ENCODE measurements at regions not wholly inside any gene's neighbourhood (a gene's known extent, or its start where the extent isn't known, plus 50 kb on each side); places are given as distances from the start of the nearest gene placed in this dataset.

GRCh38 chr11:26102325-26102724 is 229.6 kb upstream of the ANO3 start:
- H3K27me3 ChIP-seq (ENCODE audit: control insufficient read depth, insufficient read depth, low read length), result no peaks in the 10 kb centered on the region
- intact Hi-C loops (cut with micrococcal nuclease; ENCODE audit: unreplicated experiment) (no loop called here), in situ Hi-C loops (cut with HindIII; ENCODE audit: low pct_unique_long_range_greater_than_20kb, low sequenced_read_pairs) (no loop called here)
- TF ChIP-seq CTCF (IDR thresholded peaks at IDR 0.05) (no peak), SIN3A (IDR thresholded peaks at IDR 0.05; ENCODE audit: borderline replicate concordance, insufficient read depth, low read depth, low read length) (no peak), TCF7L2 (IDR thresholded peaks at IDR 0.05; ENCODE audit: low read depth, low read length) (no peak), REST (IDR thresholded peaks at IDR 0.05; ENCODE audit: insufficient read depth in 1 of 2, low read depth in 2 of 2, low read length in 1 of 2) (no peak), POLR2AphosphoS5 (IDR thresholded peaks at IDR 0.05; ENCODE audit: low read depth, low read length) (no peak)
- no peaks in the 10 kb centered on the region for H3K4me1 ChIP-seq (ENCODE audit: control insufficient read depth, insufficient read depth, low read length)
- no TSS peak for BruUV-seq (replicated peaks)
- no peak overlapping the region for H3K4me3 ChIP-seq (ENCODE audit: low read depth in 2 of 2, low read length in 2 of 2)
- ChIA-PET CTCF (no interaction called here), POLR2A (no interaction called here)
- H3K36me3 ChIP-seq (ENCODE audit: control insufficient read depth, insufficient read depth, low read length), result no peaks in the 10 kb centered on the region
- DNase-seq (ENCODE audit: low read depth, low spot score), result no peak
- no peaks in the 10 kb centered on the region for H3K9me3 ChIP-seq (ENCODE audit: control insufficient read depth, insufficient read depth, low read depth, low read length)
- ATAC-seq, result no peak
- H3K27ac ChIP-seq (ENCODE audit: low read length), result no peak overlapping the region

GRCh38 chr11:26105762-26106423 is 226.0 kb upstream of the ANO3 start:
- Histone ChIP-seq H3K9me3 (ENCODE audit: control insufficient read depth, insufficient read depth, low read depth, low read length) (no peaks in the 10 kb centered on the region; the same call in 1 of the 2 replicates), H3K4me3 (ENCODE audit: low read depth in 2 of 2, low read length in 2 of 2) (no peak overlapping the region), H3K36me3 (ENCODE audit: control insufficient read depth, insufficient read depth, low read length) (no peaks in the 10 kb centered on the region), H3K27me3 (ENCODE audit: control insufficient read depth, insufficient read depth, low read length) (no peaks in the 10 kb centered on the region), H3K27ac (ENCODE audit: low read length) (no peak overlapping the region), H3K4me1 (ENCODE audit: control insufficient read depth, insufficient read depth, low read length) (no peaks in the 10 kb centered on the region)
- in situ Hi-C loops (cut with HindIII; ENCODE audit: low pct_unique_long_range_greater_than_20kb, low sequenced_read_pairs) (no loop called here), intact Hi-C loops (cut with micrococcal nuclease; ENCODE audit: unreplicated experiment) (no loop called here)
- ATAC-seq, result no peak
- no peak for DNase-seq (ENCODE audit: low read depth, low spot score)
- POLR2A ChIA-PET, result no interaction called here
- no TSS peak for BruUV-seq (replicated peaks)
- CTCF ChIA-PET, result no interaction called here
- TF ChIP-seq CTCF (IDR thresholded peaks at IDR 0.05) (no peak), SIN3A (IDR thresholded peaks at IDR 0.05; ENCODE audit: borderline replicate concordance, insufficient read depth, low read depth, low read length) (no peak), TCF7L2 (IDR thresholded peaks at IDR 0.05; ENCODE audit: low read depth, low read length) (no peak), POLR2AphosphoS5 (IDR thresholded peaks at IDR 0.05; ENCODE audit: low read depth, low read length) (no peak), REST (IDR thresholded peaks at IDR 0.05; ENCODE audit: insufficient read depth in 1 of 2, low read depth in 2 of 2, low read length in 1 of 2) (no peak)
